HG03039 (cell line): ENCODE measurements at regions not wholly inside any gene's neighbourhood (a gene's known extent, or its start where the extent isn't known, plus 50 kb on each side); places are given as distances from the start of the nearest gene placed in this dataset.
"Not testable (repeated sequence)": the region's sequence is repeated elsewhere in the genome, so short reads cannot be mapped to it uniquely, and the experiment has no call there.

ENCODE experiments used
- ATAC-seq: cut with Tn5 transposase; IDR thresholded peaks from one replicate; pipeline ENCODE4 v1.9.1; 2021; ENCODE audit warnings: mild to moderate bottlenecking, moderate library complexity; ENCODE audit not compliant: unreplicated experiment

DNA sequence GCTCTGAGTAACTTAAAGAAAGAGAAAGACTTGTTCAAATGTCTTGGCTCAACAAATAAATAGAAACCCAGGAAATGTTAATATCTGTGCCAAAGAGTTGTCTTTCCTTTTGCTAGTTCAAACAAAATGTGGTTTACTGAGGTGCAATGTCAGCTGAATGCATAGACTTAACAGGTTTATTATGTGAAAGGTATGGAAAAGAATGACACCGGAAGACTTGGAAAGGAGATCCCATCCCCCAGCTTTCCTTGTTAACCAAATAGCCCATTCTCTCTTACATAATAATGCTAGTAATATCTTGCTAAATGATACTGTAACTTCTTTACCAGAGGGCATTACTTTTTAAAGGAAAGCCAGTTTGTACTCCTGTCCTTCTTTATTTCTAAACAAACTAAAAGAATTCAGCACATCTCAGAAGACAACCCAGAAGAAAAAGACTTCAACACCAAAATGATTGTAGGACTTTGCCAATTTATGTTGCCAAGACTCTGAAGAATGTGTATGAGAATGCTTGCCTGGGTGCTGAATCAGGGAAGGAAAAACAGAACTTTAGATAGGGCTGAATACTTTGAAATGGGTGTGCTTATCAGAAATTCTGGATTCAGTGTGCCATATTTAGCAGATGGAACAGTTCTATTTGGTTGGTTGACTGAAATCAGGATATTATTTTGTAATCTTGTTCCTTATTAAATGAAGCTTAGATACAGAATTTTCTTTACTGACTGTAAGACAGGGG, 344.1 kb downstream of the TMEM38B start:
- no peak for ATAC-seq

DNA sequence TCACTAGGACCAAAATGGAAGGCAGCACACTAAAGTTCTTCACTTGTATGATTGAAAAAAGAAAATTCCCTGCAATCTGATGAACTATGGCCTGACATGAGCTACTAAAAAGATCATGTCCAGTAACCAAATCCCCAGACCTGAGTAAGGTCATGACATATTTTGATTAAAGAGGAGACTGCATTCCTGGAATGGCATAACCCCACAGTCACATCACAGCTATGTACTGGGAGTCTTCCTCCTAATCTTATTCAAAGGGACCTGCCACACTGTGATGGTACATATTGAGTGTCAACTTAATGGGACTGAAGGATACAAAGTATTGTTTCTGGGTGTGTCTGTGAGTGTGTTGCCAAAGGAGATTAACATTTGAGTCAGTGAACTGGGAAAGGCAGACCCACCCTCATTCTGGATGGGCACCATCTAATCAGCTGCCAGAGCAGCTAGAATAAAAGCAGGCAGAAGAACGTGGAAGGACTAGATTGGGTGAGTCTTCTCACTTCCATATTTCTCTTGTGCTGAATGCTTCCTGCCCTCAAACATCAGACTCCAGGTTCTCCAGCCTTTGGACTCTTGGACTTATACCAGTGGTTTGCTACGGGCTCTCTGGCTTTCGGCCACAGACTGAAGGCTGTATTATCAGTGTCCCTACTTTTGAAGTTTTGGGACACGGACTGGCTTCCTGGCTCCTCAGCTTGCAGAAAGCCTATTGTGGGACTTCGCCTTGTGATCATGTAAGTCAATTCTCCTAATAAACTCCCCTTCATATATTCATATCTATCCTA, 345.0 kb downstream of the TMEM38B start:
- ATAC-seq: no peak

DNA sequence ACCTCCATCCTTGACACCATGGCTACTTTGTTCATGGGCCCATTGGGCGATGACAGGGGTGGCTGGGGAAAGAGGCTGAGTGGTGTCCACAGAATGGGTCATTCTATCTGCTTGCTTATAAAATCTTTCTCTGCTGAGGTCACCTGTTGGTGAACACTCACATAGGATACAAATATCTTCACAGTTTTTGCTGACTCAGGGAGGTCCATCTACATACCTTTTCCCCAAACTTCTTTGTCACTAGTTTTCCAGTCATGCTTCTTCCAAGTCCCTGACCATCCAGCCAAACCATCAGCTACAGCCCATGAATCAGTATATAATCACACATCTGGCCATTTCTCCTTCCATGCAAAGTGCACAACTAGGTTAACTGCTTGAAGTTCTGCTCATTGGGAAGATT, 347.6 kb downstream of the TMEM38B start:
- ATAC-seq: not testable (repeated sequence)

DNA sequence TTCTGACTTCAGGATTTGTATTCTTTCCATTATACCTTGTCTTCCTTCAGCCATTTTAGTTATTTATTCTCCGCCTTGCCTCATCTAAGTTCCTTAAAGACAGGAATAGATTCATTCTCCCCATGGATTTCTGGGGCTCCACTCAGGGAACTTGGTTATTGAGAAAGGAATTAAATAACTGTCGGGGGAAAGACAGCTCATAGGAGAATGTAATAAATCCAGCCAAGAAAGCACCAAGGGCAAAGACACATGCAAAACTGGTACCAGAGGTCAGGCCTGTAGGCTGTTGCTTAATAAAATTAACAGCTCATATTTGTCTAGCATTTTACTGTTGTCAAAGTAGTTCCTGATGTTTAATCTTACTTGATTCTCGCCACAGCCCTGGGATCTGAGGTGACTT, 357.2 kb downstream of the TMEM38B start:
- no peak for ATAC-seq

DNA sequence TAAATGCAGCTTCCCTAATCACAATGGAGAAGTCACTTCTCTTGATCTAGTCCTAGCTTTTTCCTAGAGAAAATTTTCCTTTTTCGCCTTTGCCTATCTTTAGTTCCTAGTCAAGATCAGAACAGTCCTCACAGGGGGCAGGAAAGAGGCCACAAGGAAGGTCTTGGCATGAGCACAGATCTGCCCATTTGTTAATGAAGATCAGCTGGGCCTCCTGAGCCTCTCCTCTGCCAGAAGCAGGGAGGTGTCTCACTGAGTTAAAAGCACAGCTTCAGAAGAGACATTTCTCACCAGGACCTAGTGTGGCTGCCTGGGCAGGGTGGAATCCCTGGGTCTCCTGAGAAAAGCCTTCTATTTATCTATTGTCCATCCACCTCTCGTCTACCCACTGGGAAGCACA, 357.8 kb downstream of the TMEM38B start:
- no peak for ATAC-seq

DNA sequence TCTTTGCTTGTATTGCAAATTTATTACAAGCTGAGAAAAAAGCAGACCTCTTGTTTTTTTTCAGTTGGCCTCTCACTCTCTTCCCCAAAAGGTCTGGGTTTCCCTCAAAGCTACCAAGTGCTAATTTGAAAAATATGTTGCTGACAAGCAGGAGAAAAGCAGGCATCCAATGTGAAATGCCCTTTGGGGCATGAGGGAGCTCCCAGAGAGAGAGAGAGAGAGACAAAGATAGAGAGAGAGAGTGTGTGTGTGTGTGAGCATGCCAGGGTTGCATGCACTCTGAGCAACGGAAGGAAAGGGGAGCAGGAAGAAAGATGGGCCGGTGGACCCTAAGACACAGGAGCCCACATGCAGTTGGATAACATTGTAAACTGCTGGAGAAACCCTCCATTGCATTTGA, 358.4 kb downstream of the TMEM38B start:
- no peak for ATAC-seq

DNA sequence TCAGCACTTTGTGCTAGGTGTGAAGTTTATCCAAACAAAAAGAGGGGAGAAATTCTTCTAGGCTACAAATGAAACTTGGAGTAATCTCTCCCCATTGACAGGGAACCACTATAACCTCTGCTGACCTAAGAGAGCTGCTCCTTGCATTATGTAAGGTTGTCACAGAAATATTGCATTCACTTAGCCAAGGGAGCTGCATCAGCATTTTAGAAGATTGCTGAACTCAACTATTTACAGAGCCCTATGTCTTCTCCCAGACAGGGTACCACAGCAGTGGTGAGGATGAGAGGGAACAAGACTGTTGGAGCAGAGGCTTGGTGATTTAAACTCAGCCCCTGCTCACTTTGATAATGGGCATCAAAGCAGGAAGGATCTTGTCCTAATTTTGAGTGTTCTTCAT, 362.0 kb downstream of the TMEM38B start:
- ATAC-seq: no peak

DNA sequence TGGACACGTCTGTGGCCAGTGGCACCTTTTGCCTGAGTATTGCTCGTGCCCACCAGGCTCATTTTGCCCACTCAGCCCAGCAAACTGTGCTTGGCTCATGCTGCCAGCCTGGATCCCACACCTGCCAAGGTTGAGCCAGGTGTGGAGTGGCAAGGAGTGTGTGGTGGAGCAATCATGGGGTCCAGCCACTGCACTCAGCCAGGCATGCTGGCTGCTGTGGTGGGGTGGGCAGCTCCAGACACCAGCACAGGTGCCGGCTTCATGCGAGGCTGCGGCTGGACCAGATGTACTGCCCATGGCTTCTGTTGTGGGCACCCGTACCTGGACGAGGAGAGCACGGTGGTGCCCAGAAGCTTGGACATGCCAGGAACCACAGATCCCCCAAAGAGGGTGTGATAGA, 364.1 kb downstream of the TMEM38B start:
- ATAC-seq: no peak

DNA sequence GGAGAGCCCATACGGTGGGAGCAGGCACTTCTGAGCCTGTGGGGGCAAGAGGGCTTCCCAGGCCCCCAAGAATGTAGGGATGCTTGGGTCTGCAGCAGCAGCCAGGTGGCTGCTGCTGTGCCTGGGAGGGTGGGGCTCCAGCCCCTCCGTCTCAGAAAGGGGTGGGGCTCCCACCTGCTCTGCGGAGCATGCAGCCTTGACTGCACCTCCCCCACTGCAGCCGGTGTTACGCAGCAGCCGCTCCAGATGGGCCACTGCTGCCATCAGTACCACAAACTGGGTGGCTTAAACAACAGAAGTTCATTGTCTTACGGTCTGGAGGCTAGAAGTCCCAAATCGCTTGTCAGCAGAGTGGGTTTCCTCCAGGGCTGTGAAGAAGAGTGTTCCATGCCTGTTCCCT, 365.5 kb downstream of the TMEM38B start:
- ATAC-seq: no peak

DNA sequence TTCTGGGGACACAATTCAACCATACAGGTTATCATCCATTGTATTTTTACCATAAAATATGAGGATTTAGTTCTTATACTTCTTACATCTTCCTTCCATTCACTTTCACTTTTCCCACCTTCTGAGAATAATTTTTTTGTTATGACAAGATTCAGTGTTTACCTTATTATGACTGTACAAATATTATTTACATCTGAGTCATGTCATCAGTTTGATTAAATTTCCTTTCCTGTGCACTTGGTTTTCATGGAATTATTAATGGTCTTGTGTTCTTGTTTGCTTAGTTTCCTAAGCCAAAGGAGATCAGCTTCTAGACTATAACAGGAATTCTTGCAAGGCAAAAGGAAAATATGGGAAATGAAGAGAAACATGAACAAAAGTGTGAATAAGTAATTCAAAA, 366.5 kb downstream of the TMEM38B start:
- no peak for ATAC-seq

DNA sequence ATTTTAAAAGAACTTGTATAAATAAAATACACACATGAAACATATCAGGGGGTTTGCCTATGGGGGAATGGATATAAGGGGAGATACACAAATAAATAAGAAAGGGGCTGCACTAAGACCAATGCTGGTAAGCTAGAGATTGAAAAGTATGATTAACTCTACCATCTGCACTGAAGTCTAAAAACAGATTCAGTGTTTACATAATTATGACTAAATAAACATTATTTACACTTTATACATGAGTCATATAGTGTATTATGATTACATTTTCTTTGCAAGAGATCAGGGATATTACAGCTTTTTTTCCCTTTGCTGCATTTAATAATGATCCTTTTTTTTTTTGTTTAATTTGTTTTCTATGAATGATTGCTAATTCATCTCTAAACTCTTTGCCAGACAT, 367.9 kb downstream of the TMEM38B start:
- no peak for ATAC-seq

DNA sequence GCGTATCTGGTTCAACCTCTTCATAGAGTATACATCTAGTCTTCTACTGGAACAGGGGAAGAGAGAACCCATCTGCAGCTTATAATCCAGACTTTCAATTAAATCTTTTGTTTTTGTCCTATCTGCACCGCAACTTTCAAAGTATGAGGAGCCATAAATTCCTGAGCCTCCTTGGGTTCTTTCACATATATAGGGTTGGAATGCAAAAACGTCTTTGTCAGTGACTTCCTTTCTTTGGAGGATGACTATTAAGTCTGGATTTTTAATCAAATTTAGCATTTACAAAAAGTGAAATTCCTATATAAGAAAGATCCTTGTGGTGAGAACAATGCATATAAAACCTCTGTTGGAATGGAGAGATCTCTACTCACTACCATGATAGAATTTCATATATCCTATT, 370.8 kb downstream of the TMEM38B start:
- no peak for ATAC-seq

DNA sequence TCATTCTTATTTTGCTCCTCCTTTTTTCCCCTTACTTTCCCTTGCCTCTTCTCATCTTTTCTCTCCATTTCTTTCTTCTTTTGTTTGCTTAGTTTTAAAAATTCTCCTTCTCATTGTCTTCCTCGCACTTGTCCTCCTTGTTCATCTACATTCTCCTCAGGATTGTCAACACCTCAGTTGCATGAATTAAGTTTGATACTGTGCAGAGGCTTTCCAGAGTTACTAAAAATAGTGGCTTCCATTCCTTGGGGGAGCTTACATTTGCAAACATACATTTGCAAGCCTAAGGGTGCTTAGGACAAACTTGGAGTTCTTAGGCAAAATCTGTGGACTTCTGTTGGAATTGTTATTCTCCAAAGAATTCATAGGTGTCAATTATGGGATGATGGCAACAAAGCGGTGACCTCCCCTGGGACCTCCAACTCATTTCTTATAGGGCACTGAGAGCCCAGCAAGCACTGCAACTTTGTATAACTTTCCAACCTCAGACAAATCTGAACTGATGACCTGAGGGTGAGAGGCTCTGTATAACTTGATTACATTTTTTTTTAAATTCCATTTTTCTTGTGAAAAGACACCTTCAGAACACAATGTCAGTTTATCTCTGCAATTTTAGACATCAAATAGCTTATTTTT, 371.4 kb downstream of the TMEM38B start:
- ATAC-seq: no peak

DNA sequence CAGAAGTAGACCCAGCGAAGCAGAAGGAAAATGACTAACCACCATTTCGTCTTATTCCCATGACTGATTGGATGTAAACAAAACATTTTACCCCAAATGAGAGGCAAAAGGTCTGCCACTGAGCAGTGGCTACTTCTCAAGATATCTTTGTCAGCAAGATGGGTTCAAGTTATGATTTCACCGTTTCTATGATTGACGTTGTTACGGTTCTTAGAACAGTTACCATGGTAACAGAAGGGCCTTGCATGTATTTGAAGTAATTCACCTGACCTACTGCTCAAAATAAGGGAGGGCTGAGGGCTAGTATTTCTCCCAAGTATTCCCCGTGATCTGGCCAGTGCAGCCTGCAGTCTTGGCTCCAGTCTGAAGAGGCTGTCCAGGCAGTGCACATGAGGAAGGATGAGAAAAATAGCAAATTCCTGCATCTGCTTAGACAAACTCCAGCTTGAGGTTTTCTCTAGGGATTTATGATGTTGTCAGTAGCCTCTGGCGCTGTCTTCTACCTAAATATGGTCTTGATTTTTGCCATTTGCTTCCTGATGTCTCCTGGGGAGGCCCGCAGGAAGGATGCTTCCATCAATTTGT, 372.7 kb downstream of the TMEM38B start:
- ATAC-seq: no peak

DNA sequence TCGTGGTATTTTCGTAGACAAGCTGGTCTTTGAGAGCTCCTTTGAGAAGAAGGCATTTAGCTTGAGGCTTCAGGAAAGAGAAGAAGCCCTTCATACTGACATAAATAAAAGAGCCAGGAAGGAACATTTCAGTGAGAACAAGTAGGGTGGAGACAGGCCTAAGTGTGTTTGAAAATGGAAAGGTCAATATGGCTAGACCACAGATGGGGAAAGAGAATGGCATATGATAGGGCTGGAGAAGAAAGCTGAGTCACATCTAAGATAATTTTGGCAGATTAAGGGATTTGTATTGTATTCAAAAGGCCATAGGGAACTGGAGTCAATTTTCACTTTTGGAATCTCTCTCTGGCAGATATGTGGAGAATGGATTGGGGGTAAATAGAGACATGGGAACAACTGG, 374.9 kb downstream of the TMEM38B start:
- no peak for ATAC-seq

DNA sequence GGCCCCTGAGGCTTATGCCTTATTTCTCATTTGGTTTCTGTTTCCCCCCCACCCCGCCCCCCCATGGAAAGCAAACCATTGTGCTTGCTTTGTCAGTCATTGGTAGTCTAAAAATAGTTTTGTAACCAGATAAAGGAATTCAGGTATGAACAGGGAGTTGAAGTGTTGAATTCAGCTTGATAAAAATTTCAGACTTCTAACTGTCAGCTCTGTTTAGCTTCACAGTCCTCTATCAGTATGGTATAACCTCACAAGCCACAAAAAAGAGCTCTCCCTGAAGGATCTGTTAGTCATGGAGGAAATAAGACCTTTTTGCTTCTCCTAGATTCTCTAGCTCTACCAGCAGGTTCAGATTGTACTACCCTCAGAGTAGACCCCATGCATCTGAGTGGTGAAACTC, 378.1 kb downstream of the TMEM38B start:
- no peak for ATAC-seq

DNA sequence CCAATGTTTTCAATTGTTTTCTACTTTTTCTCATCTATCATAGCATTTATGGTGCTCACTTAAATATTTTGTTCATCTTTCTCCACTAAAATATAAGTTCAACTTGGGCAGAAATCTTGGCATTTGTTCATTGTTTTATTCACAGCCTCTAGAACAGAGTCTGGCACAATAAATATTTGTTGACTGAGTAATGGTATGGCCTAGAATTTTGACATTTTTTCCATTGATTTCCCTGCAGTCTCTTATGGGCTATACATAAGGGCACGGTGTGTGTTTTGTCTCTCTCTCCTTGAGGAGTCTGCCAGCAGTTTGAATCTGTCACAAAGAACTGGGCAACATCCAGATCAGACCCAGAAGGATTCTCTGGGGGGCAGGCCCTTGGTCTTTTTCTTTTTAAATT, 379.7 kb downstream of the TMEM38B start:
- ATAC-seq: no peak

DNA sequence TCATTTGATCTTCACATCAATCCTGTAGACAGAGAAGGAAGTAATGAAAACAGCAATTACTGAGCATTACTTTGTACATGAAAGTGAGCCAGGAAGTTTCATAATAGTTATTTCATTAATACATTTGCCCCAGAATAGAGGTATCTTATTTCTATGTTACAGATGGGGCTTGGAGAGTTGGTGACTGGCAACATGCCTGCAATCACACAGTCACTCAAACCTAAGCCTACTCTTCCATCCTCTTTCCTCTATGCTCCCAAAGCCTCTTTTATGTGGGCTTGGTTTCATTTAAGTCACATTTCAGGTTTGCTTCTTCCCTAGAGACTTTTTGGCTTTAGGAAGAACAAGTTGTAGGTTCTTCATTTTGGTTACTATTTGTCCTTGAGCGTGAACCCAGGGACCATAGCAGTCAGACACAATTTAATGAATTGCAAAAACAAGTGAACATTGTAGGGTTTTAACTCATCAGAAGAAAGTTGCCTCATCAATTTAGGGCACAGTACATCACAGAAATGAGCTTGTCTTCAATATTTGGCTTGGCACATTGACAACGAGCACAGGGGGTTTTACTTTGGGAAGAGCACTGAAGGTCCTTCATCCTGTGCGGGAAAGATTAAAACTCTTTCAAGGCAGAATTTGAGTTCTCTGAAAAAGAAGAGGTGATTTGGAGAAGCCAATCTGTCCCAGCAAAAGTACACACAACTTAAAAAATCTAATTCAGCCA, 381.1 kb downstream of the TMEM38B start:
- no peak for ATAC-seq

DNA sequence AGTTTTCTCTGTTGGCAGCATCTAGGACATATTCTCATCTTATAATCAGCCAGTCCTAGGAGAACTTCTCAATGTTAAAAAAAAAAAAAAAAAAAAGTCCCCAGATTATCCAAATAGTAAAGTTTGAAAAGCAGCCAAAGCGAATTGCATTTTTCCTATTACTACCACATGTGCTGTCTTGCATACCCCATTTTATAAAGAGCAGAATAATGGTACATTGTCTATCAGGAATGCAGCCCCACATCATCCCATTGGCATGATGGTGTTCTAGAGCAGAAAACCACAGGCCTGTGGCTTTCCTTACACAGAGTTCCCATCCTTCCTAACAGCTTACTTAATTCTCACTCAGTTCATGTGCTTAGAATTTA, 381.6 kb downstream of the TMEM38B start:
- no peak for ATAC-seq

DNA sequence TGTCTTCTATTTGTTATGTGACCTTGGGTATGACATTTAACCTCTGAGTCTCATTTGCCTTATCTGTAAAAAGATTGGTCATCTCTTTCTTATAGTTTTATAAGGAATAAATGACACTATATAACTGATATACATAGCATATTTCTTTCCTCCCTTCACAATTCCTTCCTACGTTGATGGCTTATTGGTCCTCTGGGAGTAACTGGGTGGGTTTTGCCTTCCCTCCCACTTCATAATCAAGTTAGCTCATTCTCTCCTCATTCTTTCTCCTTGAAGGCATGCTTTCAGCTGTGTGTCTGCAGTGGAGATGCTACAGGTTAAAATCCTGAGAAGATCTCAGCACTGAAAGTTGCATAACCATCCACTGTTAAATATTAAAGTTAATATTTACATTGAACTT, 382.4 kb downstream of the TMEM38B start:
- no peak for ATAC-seq

DNA sequence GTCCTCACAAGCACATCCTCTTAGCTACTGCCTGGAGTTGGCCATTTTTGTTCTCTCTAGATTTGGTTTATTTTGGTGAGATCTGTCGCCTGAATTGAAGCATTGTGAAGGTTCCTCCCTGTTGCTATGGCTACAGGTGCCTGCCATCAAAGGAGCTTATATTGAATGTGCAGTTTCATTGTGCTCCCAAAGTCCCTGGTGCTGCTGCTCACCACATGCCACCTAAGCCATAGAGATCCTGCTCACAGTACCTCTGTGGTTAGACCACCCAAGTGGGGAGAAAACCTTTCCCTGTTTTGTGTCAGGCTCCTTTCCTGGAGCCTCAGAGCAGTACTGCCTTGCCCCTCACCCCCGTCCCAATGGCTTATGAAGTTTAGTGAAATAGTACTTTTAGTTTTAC, 383.4 kb downstream of the TMEM38B start:
- no peak for ATAC-seq
